Spleen (tissue), 11 donors: ENCODE measurements at regions not wholly inside any gene's neighbourhood (a gene's known extent, or its start where the extent isn't known, plus 50 kb on each side); places are given as distances from the start of the nearest gene placed in this dataset.

Experiments used
- DNase-seq: peaks from one replicate; pipeline ENCODE4 v3.0.0-alpha.2; 2020
- H3K27ac ChIP-seq, 8 donors: fragments of 200-600 bp; sonication (generic) in 7 of 8; 1 replicate in 4 of 8; 2 replicates in 4 of 8; pipeline versions ENCODE4 v1.5.0 to v1.8.0; 2016 to 2021; ENCODE audit warnings: inconsistent platforms in 4 of 8, mild to moderate bottlenecking in 4 of 8, moderate library complexity in 1 of 8
- H3K27me3 ChIP-seq, 7 donors: fragments of 200-600 bp; sonication (generic) in 6 of 7; replicated peaks in 1 of 7; 1 replicate in 4 of 7; 2 replicates in 3 of 7; pipeline versions ENCODE4 v1.5.0 to v1.8.0; 2016 to 2021; ENCODE audit warnings: inconsistent platforms in 3 of 7, mild to moderate bottlenecking in 1 of 7
- H3K36me3 ChIP-seq, 6 donors: fragments of 200-600 bp; sonication (generic) in 5 of 6; 1 replicate in 4 of 6; 2 replicates in 2 of 6; pipeline versions ENCODE4 v1.5.0 to v1.8.0; 2016 to 2021; ENCODE audit warnings: inconsistent platforms in 2 of 6
- H3K4me1 ChIP-seq, 6 donors: fragments of 200-600 bp; sonication (generic) in 5 of 6; 1 replicate in 3 of 6; 2 replicates in 3 of 6; pipeline versions ENCODE4 v1.5.0 to v1.8.0; 2016 to 2021; ENCODE audit warnings: inconsistent platforms in 3 of 6
- H3K4me3 ChIP-seq, 8 donors: fragments of 200-600 bp; sonication (generic) in 7 of 8; 1 replicate in 4 of 8; 2 replicates in 4 of 8; pipeline versions ENCODE4 v1.5.0 to v1.8.0; 2016 to 2021; ENCODE audit warnings: inconsistent platforms in 4 of 8, mild to moderate bottlenecking in 4 of 8, moderate library complexity in 2 of 8
- H3K9me3 ChIP-seq, 8 donors: fragments of 200-600 bp; sonication (generic) in 7 of 8; 1 replicate in 4 of 8; 2 replicates in 4 of 8; pipeline versions ENCODE4 v1.5.0 to v1.8.0; 2016 to 2021; ENCODE audit warnings: inconsistent platforms in 4 of 8
- CTCF ChIP-seq, 11 experiments: fragments of 200-600 bp in 7 of 11; fragments of 450-650 bp in 4 of 11; sonication (generic) in 4 of 11; IDR thresholded peaks in 8 of 11; conservative IDR thresholded peaks in 3 of 11; 1 replicate in 7 of 11; 2 replicates in 4 of 11; pipeline versions ENCODE4 v1.4.0 to v1.8.0; 2016 to 2021; ENCODE audit warnings: antibody characterized with exemption in 11 of 11, inconsistent platforms in 4 of 11, mild to moderate bottlenecking in 1 of 11
- POLR2A ChIP-seq, 3 donors: fragments of 450-650 bp; IDR thresholded peaks; one replicate each; pipeline ENCODE4 v1.5.1; 2017; ENCODE audit warnings: antibody characterized with exemption in 3 of 3, mild to moderate bottlenecking in 1 of 3
- POLR2AphosphoS5 ChIP-seq, 3 donors: sonication (generic); formaldehyde crosslinking; IDR thresholded peaks; one replicate each; pipeline ENCODE4 v1.5.1; 2017; ENCODE audit warnings: antibody characterized with exemption in 3 of 3
- WGBS, 5 donors: extraction: QIAGEN DNeasy Blood & Tissue Kit in 3 of 5; methylation state at CpG; one replicate each; pipeline versions ENCODE4 v1.1.5 to v1.1.7; 2013 to 2018; 5-methylcytosine and 5-hydroxymethylcytosine counted together
- intact Hi-C: fragments of 100-400 bp; cut with DNase I; formaldehyde crosslinking; loops from one replicate; pipeline ENCODE4 v1.15.0; 2023; ENCODE audit warnings: low total_unique reads
- donor health status: healthy with polysubstance abuse.
- donor health status: DM: no; HTN: no; CAD: no; lungs with moderate emphysema.
- donor health status: DM: no; HTN: no; CAD: no.
- donor health status: Bipolar disorder and iron deficiency.
- donor health status: healthy.
- donor health status: DM: no; HTN: no; CAD: no.
- donor health status: DM: yes; HTN: yes; CAD: no.

GRCh38 chr4:155005395-155006090, 202.9 kb upstream of the NPY2R start:
- H3K27ac ChIP-seq, result no peak overlapping the region
- no peaks in the 10 kb centered on the region for H3K36me3 ChIP-seq
- H3K27me3 ChIP-seq, result peaks cover 0 to 9% (median 0%) of the 10 kb centered on the region in 7 donors
- no peak overlapping the region for H3K4me3 ChIP-seq
- no peaks in the 10 kb centered on the region for H3K4me1 ChIP-seq
- no peak for DNase-seq
- TF ChIP-seq POLR2AphosphoS5 (IDR thresholded peaks at IDR 0.05) (no peak), POLR2A (IDR thresholded peaks at IDR 0.05) (no peak), CTCF (IDR thresholded peaks at IDR 0.05 in 8 of 11, conservative IDR thresholded peaks at IDR 0.05 in 3 of 11) (no peak)
- 73 to 90% (median 78%) methylated on average over 5 of the region's 5 CpGs for WGBS, 5 donors
- intact Hi-C loops, result no loop called here
- no peaks in the 10 kb centered on the region for H3K9me3 ChIP-seq

- Histone ChIP-seq H3K36me3 (no peaks in the 10 kb centered on the region), H3K27ac (no peak overlapping the region), H3K4me1 (no peaks in the 10 kb centered on the region), H3K4me3 (no peak overlapping the region), H3K27me3 (peaks cover 0 to 9% (median 0%) of the 10 kb centered on the region in 7 donors), H3K9me3 (no peaks in the 10 kb centered on the region)
- whole genome bisulfite sequencing, 5 donors, result 30 to 56% (median 53%) methylated on average over 1 of the region's 1 CpG
- TF ChIP-seq CTCF (IDR thresholded peaks at IDR 0.05 in 8 of 11, conservative IDR thresholded peaks at IDR 0.05 in 3 of 11) (no peak), POLR2A (IDR thresholded peaks at IDR 0.05) (no peak), POLR2AphosphoS5 (IDR thresholded peaks at IDR 0.05) (no peak)
- no peak for DNase-seq
- intact Hi-C loops, result no loop called here
Measured at GRCh38 chr4:155007660-155008176, 200.7 kb upstream of the NPY2R start.

GRCh38 chr4:155008389-155008788, 200.0 kb upstream of the NPY2R start:
- H3K27me3 ChIP-seq, result peaks cover 0 to 9% (median 0%) of the 10 kb centered on the region in 7 donors
- H3K27ac ChIP-seq, result no peak overlapping the region
- no peak for DNase-seq
- H3K9me3 ChIP-seq, result no peaks in the 10 kb centered on the region
- no peaks in the 10 kb centered on the region for H3K36me3 ChIP-seq
- WGBS, 5 donors, result 57 to 76% (median 70%) methylated on average over 2 of the region's 2 CpGs
- intact Hi-C loops, result no loop called here
- H3K4me3 ChIP-seq, result no peak overlapping the region
- no peaks in the 10 kb centered on the region for H3K4me1 ChIP-seq
- TF ChIP-seq POLR2A (IDR thresholded peaks at IDR 0.05) (no peak), POLR2AphosphoS5 (IDR thresholded peaks at IDR 0.05) (no peak), CTCF (IDR thresholded peaks at IDR 0.05 in 8 of 11, conservative IDR thresholded peaks at IDR 0.05 in 3 of 11) (no peak)

- no peak overlapping the region for H3K27ac ChIP-seq
- no peaks in the 10 kb centered on the region for H3K36me3 ChIP-seq
- peaks cover 0 to 9% (median 0%) of the 10 kb centered on the region in 7 donors for H3K27me3 ChIP-seq
- no peaks in the 10 kb centered on the region for H3K4me1 ChIP-seq
- DNase-seq, result no peak
- WGBS, 5 donors, result 58 to 81% (median 64%) methylated on average over 3 of the region's 3 CpGs
- peaks cover 0 to 2% (median 0%) of the 10 kb centered on the region in 8 donors for H3K9me3 ChIP-seq
- intact Hi-C loops, result no loop called here
- H3K4me3 ChIP-seq, result no peak overlapping the region
- no peak for TF ChIP-seq POLR2A (IDR thresholded peaks at IDR 0.05)
- TF ChIP-seq CTCF (IDR thresholded peaks at IDR 0.05 in 8 of 11, conservative IDR thresholded peaks at IDR 0.05 in 3 of 11), result no peak
- TF ChIP-seq POLR2AphosphoS5 (IDR thresholded peaks at IDR 0.05), result no peak
Measured at GRCh38 chr4:155009288-155009687, 199.1 kb upstream of the NPY2R start.
